ENCODE measurements at regions not wholly inside any gene's neighbourhood (a gene's known extent, or its start where the extent isn't known, plus 50 kb on each side); places are given as distances from the start of the nearest gene placed in this dataset.

- Histone ChIP-seq H3K9ac (no peak overlapping the region), H3K27ac (ENCODE audit: low read depth in 2 of 2, low read length in 1 of 2) (no peak overlapping the region), H3K4me2 (no peak overlapping the region), H3K36me3 (replicated peaks in 1 of 2; ENCODE audit: control insufficient read depth in 1 of 2, insufficient read depth in 2 of 2, low read length in 1 of 2) (no peaks in the 10 kb centered on the region), H3F3A (replicated peaks; ENCODE audit: insufficient read depth) (no peaks in the 10 kb centered on the region), H2AFZ (ENCODE audit: low read depth) (no peak overlapping the region), H4K20me1 (ENCODE audit: insufficient read depth) (no peaks in the 10 kb centered on the region), H3K9me2 (no peaks in the 10 kb centered on the region), H3K4me1 (ENCODE audit: control insufficient read depth in 1 of 2, insufficient read depth in 2 of 2, low read depth in 1 of 2, low read length in 1 of 2) (no peaks in the 10 kb centered on the region; a peak in 1 of 4 replicates), H3K9me3 (no peaks in the 10 kb centered on the region), H3K4me3 (ENCODE audit: low read depth in 2 of 2, low read length in 1 of 2) (no peak overlapping the region), H3K27me3 (ENCODE audit: insufficient read depth) (no peaks in the 10 kb centered on the region), H3K79me2 (ENCODE audit: insufficient read depth) (no peaks in the 10 kb centered on the region)
- 59% methylated on average over 3 of the region's 3 CpGs for WGBS (ENCODE audit: low lambda C conversion rate)
- DNase-seq: no peak
- ChIA-PET POLR2A (no interaction called here), CTCF (interaction anchor here (2.5 kb wide), 1 partner anchor 27 kb away, joined by 10 read pairs; no protein-coding TSS in a partner anchor)
- no peak for TF ChIP-seq JUND (IDR thresholded peaks at IDR 0.05)
- no peak for TF ChIP-seq YY1 (IDR thresholded peaks at IDR 0.05; ENCODE audit: low read depth)
- no peak for TF ChIP-seq CTCF (IDR thresholded peaks at IDR 0.05)
- TF ChIP-seq MXI1 (IDR thresholded peaks at IDR 0.05; ENCODE audit: low read depth, low read length): no peak
- no peak for TF ChIP-seq PBX3 (IDR thresholded peaks at IDR 0.05)
- no peak for TF ChIP-seq ZBTB33 (IDR thresholded peaks at IDR 0.05; ENCODE audit: borderline replicate concordance, low read depth)
- no peak for TF ChIP-seq USF2 (IDR thresholded peaks at IDR 0.05; ENCODE audit: borderline replicate concordance, low read depth, low read length)
- TF ChIP-seq RFX5 (IDR thresholded peaks at IDR 0.05; ENCODE audit: low read length): no peak
- no peak for TF ChIP-seq RCOR1 (IDR thresholded peaks at IDR 0.05; ENCODE audit: low read length)
- no peak for TF ChIP-seq FOXM1 (IDR thresholded peaks at IDR 0.05; ENCODE audit: low read depth)
- no peak for TF ChIP-seq MEF2A (IDR thresholded peaks at IDR 0.05; ENCODE audit: borderline replicate concordance, low read depth)
- TF ChIP-seq SMC3 (IDR thresholded peaks at IDR 0.05; ENCODE audit: low read depth, low read length): no peak
- TF ChIP-seq USF1 (IDR thresholded peaks at IDR 0.05; ENCODE audit: borderline replicate concordance, low read depth): no peak
- no peak for TF ChIP-seq GATA2 (CRISPR knock-in tag; IDR thresholded peaks at IDR 0.05)
- no peak for TF ChIP-seq SIN3A (IDR thresholded peaks at IDR 0.05; ENCODE audit: borderline replicate concordance, low read depth, low read length)
- no peak for TF ChIP-seq NRF1 (IDR thresholded peaks at IDR 0.05; ENCODE audit: low read depth, low read length)
- no peak for TF ChIP-seq TCF12 (IDR thresholded peaks at IDR 0.05)
Observed at GRCh38 chrX:74160816-74161215, 143.2 kb upstream of the ZCCHC13 start.

Measured in SK-N-SH (cell line).